Epithelial cell of proximal tubule (primary cell): ENCODE measurements at regions not wholly inside any gene's neighbourhood (a gene's known extent, or its start where the extent isn't known, plus 50 kb on each side); places are given as distances from the start of the nearest gene placed in this dataset.

Experiments
- DNase-seq: peaks from one replicate; pipeline ENCODE4 v3.0.0-alpha.2; 2011; ENCODE audit warnings: low read depth
- H3K4me3 ChIP-seq: 2 replicates; pipeline ENCODE4 v1.5.1; 2011; ENCODE audit warnings: low read depth, mild to moderate bottlenecking, low read length
- TF ChIP-seq, protein P1 (sequence below): conservative IDR thresholded peaks from 2 replicates; pipeline ENCODE4 v1.5.1; 2012; ENCODE audit warnings: low read depth, mild to moderate bottlenecking, low read length

DNA sequence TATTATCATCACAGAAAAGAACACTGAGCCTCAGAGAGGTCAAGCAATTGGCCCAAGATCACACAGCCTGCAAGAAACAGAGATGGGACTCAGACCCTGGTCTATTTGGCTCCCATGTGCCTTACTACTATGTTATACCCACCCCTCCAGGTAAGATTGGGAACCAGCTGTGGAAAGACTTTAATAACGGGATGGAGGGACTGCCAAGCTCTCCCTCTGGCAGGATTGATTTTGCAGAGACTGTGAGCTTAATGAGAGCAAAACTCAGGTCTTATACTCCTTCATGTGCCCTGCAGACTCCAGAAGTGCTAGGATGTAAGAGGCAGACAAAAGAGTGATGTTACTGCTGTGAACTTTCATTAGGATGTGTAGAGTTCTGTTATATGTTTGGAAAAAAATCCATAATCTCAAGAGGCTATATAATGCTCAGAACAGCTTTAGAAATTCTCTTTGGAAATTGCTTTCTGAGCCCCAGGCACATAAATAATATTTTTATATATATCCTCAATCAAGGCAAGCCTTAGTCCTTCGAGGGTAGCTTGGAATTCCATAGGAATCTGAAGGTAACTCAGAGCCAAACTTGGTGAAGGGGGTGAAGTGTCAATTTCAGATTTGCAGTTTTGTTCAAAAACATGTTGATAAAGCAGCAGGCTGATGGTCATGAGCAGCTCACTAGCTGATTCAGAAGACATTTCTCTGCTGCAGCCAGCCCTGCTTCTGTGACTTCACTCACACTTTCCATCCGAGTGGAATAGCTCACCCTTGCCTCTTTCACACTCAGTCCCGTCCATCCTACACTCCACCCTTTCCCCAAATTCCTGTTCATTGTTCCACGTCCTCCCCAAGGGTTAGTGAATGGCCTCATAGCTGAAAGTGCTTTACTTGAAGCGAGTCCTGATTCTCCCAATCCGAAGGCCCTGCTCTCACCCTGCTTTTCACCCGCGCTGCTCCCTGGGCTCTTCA, 188.8 kb downstream of the SNX19 start:
- no peak overlapping the region for H3K4me3 ChIP-seq
- no peak for DNase-seq
- TF ChIP-seq, protein P1, sequence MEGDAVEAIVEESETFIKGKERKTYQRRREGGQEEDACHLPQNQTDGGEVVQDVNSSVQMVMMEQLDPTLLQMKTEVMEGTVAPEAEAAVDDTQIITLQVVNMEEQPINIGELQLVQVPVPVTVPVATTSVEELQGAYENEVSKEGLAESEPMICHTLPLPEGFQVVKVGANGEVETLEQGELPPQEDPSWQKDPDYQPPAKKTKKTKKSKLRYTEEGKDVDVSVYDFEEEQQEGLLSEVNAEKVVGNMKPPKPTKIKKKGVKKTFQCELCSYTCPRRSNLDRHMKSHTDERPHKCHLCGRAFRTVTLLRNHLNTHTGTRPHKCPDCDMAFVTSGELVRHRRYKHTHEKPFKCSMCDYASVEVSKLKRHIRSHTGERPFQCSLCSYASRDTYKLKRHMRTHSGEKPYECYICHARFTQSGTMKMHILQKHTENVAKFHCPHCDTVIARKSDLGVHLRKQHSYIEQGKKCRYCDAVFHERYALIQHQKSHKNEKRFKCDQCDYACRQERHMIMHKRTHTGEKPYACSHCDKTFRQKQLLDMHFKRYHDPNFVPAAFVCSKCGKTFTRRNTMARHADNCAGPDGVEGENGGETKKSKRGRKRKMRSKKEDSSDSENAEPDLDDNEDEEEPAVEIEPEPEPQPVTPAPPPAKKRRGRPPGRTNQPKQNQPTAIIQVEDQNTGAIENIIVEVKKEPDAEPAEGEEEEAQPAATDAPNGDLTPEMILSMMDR = no peak

DNA sequence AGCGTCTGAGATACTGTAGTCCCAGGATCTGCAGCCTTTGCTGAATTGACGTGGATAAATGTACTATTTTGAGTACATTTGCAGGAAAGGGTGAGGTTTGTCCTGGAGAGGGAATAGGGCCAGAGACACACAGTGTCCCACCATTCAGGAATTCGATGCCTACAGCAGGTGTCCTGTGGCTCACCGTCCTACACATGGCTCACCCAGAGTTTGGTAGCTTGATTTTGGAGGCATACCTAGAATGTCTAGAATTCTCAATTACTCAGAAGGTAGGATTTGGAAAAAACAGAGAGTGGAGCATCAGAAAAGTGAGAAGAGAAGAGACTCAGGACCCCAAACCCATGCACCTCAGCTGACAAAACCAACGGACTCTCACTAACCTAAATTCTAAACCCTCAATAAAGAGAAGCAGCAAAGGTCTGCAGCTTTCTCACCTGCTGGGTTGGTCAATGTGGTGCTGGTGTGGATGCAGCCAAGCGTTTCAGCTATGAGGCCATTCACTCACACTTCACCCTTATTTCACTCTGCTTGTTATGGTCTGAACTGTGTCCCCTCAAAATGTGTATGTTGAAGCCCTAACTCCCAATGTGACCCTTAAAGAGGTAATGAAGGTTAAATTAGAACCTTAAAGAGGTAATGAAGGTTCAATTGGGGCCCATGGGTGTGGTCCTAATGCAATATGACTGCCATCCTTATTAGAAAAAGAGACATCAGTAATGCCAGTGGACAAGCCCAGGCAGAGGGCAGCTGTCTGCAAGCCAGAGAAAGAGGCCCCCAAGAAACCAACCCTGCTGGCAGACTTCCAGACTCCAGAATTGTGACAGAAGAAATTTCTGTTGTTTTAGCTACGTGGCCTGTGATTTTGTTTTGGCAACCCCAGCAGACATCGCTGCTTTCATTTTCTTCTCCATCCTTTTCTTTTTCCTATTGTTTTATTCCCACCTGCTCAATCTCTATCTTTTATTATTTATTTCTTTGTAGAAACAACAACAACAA, 187.8 kb downstream of the SNX19 start:
- TF ChIP-seq, protein P1 = no peak
- no peak for DNase-seq
- H3K4me3 ChIP-seq = no peak overlapping the region

DNA sequence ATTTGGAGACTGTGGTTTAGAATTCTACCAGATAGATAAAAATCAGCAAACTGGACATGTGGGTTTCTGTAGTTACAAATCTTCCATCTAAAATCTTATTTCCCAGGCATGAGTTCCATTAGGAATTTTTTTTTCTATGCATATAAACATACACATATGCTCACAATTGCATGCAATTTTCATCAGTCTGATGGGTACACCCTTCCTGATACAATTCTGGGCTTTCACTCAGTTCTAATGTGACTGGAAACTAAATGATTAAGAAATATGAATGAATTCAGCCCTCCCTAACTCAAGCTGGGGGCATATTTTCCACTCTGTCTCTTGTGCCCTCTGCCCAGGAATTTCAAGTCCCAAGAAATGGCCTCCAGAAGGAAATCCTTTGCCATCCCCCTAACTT, 187.1 kb downstream of the SNX19 start:
- TF ChIP-seq, protein P1 = no peak
- no peak for DNase-seq
- no peak overlapping the region for H3K4me3 ChIP-seq

DNA sequence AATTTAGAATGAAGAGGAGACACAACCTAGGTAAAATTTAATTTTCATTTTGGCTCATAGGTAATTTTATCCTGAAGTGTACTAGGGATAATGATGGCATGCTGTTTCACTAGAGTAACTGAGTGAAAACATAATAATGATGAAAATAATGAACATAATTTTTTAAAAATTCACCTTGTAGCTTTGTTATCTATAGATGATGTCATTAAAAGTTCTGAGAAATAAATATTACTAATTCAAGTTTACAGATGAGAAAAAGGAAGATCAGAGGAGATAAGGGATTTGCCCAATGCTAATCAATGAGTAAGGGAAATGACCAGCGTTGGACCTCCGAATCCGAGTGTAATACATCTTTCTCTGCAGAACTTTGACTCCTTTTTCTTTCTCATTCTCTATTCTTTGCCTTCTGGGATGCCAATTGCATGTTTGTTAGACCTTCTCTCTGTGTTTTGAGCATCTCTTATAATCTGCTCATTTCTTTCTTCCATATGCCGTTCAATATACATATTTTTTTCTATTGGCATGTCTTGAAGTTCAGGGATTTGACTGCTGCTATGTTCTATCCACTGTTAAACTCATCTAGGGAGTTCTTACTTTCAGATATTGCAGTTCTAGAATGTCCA, 186.5 kb downstream of the SNX19 start:
- H3K4me3 ChIP-seq = no peak overlapping the region
- TF ChIP-seq, protein P1 = no peak
- DNase-seq = no peak

DNA sequence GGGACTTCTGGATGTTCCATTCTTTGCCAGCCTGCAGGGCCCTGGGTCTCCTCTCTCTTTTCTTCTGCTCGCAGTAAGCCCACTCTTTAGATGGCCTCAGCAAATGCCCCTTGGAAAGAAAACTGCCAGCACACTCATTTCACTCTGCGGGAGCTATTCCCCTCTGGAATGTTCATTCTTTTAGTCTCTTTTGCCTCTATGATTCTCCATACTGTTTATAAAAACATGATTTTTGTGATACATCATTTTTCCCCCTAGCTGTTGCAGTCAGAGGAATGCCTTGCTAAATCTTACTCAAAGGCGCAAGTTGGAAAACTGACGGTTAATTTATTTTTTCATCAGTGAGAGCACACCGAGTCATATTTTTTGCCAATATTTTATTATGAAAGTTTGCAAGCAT, 184.9 kb downstream of the SNX19 start:
- H3K4me3 ChIP-seq = no peak overlapping the region
- no peak for DNase-seq
- TF ChIP-seq, protein P1 = no peak

DNA sequence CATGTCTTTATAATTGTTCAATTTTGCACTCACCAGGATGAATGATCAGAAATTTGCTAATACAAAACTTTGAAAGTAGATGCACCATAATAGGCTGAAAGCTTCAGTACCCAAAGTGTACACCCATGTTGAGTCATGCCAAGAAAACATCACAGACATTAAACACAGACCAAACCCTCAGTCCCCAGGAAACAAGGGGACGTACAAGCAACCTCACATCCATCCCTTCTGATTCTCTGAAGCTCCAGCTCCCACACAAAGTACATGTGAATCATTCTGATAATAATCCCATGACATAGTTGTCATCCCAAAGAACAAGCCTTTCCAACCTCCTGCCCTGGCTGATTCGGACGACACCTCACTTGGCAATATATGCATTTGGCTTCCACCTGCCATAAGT, 183.8 kb downstream of the SNX19 start:
- TF ChIP-seq, protein P1 = no peak
- H3K4me3 ChIP-seq = no peak overlapping the region
- no peak for DNase-seq
